SK-N-MC (cell line): ENCODE measurements at regions not wholly inside any gene's neighbourhood (a gene's known extent, or its start where the extent isn't known, plus 50 kb on each side); places are given as distances from the start of the nearest gene placed in this dataset.

Source experiments
- EZH2 ChIP-seq: fragments of 200-600 bp; sonication (generic); IDR thresholded peaks from one replicate; pipeline ENCODE4 v1.6.1; 2017; ENCODE audit warnings: antibody characterized with exemption
- POLR2AphosphoS5 ChIP-seq: IDR thresholded peaks from 2 replicates; pipeline ENCODE4 v1.6.1; 2012; ENCODE audit warnings: mild to moderate bottlenecking, low read depth, low read length, borderline replicate concordance

DNA sequence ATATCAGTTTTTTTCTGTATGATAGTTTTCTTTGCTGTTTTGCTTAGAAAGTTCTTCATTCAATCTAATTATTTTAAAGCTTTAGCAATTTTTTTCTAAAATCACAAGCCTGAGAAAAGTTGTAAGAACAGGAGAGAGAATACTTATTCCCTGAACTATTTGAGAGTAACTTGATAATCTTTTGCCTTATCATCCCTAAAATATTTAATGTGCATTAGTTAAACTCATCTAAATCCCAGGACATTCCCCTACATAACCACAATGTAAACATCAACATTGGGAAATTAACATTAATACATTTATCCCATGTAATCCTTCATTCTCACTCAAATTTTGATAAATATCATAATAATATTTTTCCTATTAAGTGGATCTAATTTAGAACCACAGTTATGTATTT lies 241.8 kb downstream of the CD109 start:
- TF ChIP-seq POLR2AphosphoS5 (no peak), EZH2 (no peak)
